H1 (cell line): ENCODE measurements at regions not wholly inside any gene's neighbourhood (a gene's known extent, or its start where the extent isn't known, plus 50 kb on each side); places are given as distances from the start of the nearest gene placed in this dataset.

Experiments used
- CTCF ChIA-PET: fragments of 300-600 bp; sonication (Branson Sonifier 250); formaldehyde crosslinking; loops from one replicate; lab custom pipeline; 2021; ENCODE audit not compliant: partially characterized antibody; lab: Charles Lee
- POLR2A ChIA-PET: fragments of 300-600 bp; sonication (Branson Sonifier 250); formaldehyde crosslinking; loops from one replicate; lab custom pipeline; 2021; ENCODE audit warnings: inconsistent platforms; ENCODE audit not compliant: partially characterized antibody; lab: Charles Lee
- DNase-seq, 2 experiments: peaks; one replicate each; pipeline versions ENCODE4 v3.0.0 to v3.0.0-alpha.2; 2010 to 2022; ENCODE audit warnings: low spot score in 2 of 2, low read depth in 1 of 2, mixed read lengths in 1 of 2
- FAIRE-seq: peaks from 2 replicates; lab custom pipeline; 2011; peaks lifted over from hg19 to GRCh38; lab: Jason Lieb, UNC
- H2AFZ ChIP-seq: 2 replicates; pipeline ENCODE4 v1.8.1; 2012; ENCODE audit warnings: low read length, inconsistent platforms
- H2AK5ac ChIP-seq: 2 replicates; pipeline ENCODE4 v1.6.1; 2013; ENCODE audit warnings: low read depth, low read length
- H2BK120ac ChIP-seq: replicated peaks from 2 replicates; pipeline ENCODE3; 2013; ENCODE audit warnings: low read depth, low read length, inconsistent platforms
- H2BK12ac ChIP-seq: 2 replicates; pipeline ENCODE4 v1.6.1; 2013; ENCODE audit warnings: low read depth, low read length
- H2BK15ac ChIP-seq: 2 replicates; pipeline ENCODE4 v1.6.1; 2013; ENCODE audit warnings: low read length
- H2BK20ac ChIP-seq: 2 replicates; pipeline ENCODE4 v1.6.1; 2013; ENCODE audit warnings: low read length
- H2BK5ac ChIP-seq: 2 replicates; pipeline ENCODE4 v1.6.1; 2013; ENCODE audit warnings: low read depth, low read length
- H3K14ac ChIP-seq: 2 replicates; pipeline ENCODE4 v1.6.1; 2013; ENCODE audit warnings: inconsistent platforms; ENCODE audit not compliant: insufficient read length
- H3K18ac ChIP-seq: 2 replicates; pipeline ENCODE4 v1.6.1; 2013; ENCODE audit warnings: low read length; ENCODE audit errors: extremely low read depth
- H3K23ac ChIP-seq: 2 replicates; pipeline ENCODE4 v1.6.1; 2013; ENCODE audit warnings: inconsistent platforms; ENCODE audit not compliant: insufficient read length
- H3K23me2 ChIP-seq: 2 replicates; pipeline ENCODE4 v1.6.1; 2013; ENCODE audit warnings: low read depth, low read length
- H3K27ac ChIP-seq: 2 replicates; pipeline ENCODE4 v1.6.1; 2011; ENCODE audit warnings: low read depth, low read length, inconsistent platforms
- H3K27me3 ChIP-seq, 4 experiments: replicated peaks in 1 of 4; 1 replicate in 1 of 4; 2 replicates in 3 of 4; pipeline versions ENCODE4 v1.6.1 to v1.8.1; 2011 to 2013; ENCODE audit warnings: low read length in 3 of 4, mild to moderate bottlenecking in 3 of 4, inconsistent platforms in 2 of 4, mixed read lengths in 2 of 4, moderate library complexity in 1 of 4; ENCODE audit not compliant: control insufficient read depth in 3 of 4, insufficient read depth in 3 of 4; ENCODE audit errors: extremely low read depth in 1 of 4
- H3K36me3 ChIP-seq, 4 experiments: 2 replicates each; pipeline versions ENCODE4 v1.6.1 to v1.8.1; 2011 to 2013; ENCODE audit warnings: mild to moderate bottlenecking in 4 of 4, low read length in 3 of 4, moderate library complexity in 2 of 4, control low read depth in 1 of 4, inconsistent platforms in 1 of 4; ENCODE audit not compliant: insufficient read depth in 4 of 4, control insufficient read depth in 2 of 4
- H3K4ac ChIP-seq: replicated peaks from 2 replicates; pipeline ENCODE3; 2013; ENCODE audit warnings: low read length, low read depth, mixed read lengths, inconsistent platforms; ENCODE audit not compliant: insufficient read length
- H3K4me1 ChIP-seq, 4 experiments: replicated peaks in 1 of 4; 1 replicate in 1 of 4; 2 replicates in 3 of 4; pipeline versions ENCODE4 v1.6.1 to v1.8.1; 2011 to 2013; ENCODE audit warnings: low read length in 3 of 4, inconsistent platforms in 2 of 4, mixed read lengths in 1 of 4; ENCODE audit not compliant: insufficient read depth in 4 of 4, control insufficient read depth in 3 of 4
- H3K4me2 ChIP-seq, 2 experiments: 2 replicates each; pipeline versions ENCODE4 v1.6.1 to v1.8.1; 2011 to 2013; ENCODE audit warnings: low read depth in 2 of 2, low read length in 2 of 2, control low read depth in 1 of 2, inconsistent platforms in 1 of 2, mild to moderate bottlenecking in 1 of 2; ENCODE audit not compliant: insufficient read depth in 1 of 2
- H3K4me3 ChIP-seq, 4 experiments: fragments of 200-600, 300-600 bp in 1 of 4; sonication (generic), shearing (Covaris generic), sonication (Bioruptor Twin) in 1 of 4; 2 replicates each; pipeline versions ENCODE4 v1.5.1 to v1.8.1; 2011 to 2016; ENCODE audit warnings: low read length in 4 of 4, low read depth in 3 of 4, control low read depth in 2 of 4, inconsistent platforms in 2 of 4, mild to moderate bottlenecking in 2 of 4, mixed read lengths in 1 of 4, moderate library complexity in 1 of 4; ENCODE audit not compliant: insufficient read depth in 2 of 4; ENCODE audit errors: extremely low read depth in 1 of 4
- H3K56ac ChIP-seq: replicated peaks from 2 replicates; pipeline ENCODE3; 2013; ENCODE audit warnings: low read depth, mild to moderate bottlenecking, mixed read lengths, low read length, inconsistent platforms; ENCODE audit not compliant: insufficient read length
- H3K79me1 ChIP-seq: 2 replicates; pipeline ENCODE4 v1.6.1; 2013; ENCODE audit warnings: low read depth, low read length, control low read depth
- H3K79me2 ChIP-seq, 2 experiments: 2 replicates each; pipeline versions ENCODE4 v1.6.1 to v1.8.1; 2012 to 2013; ENCODE audit warnings: low read length in 2 of 2, mild to moderate bottlenecking in 2 of 2, inconsistent platforms in 1 of 2; ENCODE audit not compliant: insufficient read depth in 2 of 2, control insufficient read depth in 1 of 2
- H3K9ac ChIP-seq, 4 experiments: replicated peaks in 1 of 4; 1 replicate in 1 of 4; 2 replicates in 3 of 4; pipeline versions ENCODE4 v1.6.1 to v1.8.1; 2011 to 2013; ENCODE audit warnings: low read depth in 3 of 4, low read length in 3 of 4, control low read depth in 2 of 4, mild to moderate bottlenecking in 2 of 4, moderate library complexity in 2 of 4, inconsistent platforms in 1 of 4; ENCODE audit errors: extremely low read depth in 1 of 4
- H3K9me3 ChIP-seq, 2 experiments: 2 replicates each; pipeline versions ENCODE4 v1.6.1 to v1.8.1; 2012 to 2013; ENCODE audit warnings: mild to moderate bottlenecking in 2 of 2, moderate library complexity in 2 of 2, control low read depth in 1 of 2, inconsistent platforms in 1 of 2, low read depth in 1 of 2, low read length in 1 of 2, mixed read lengths in 1 of 2; ENCODE audit not compliant: insufficient read depth in 2 of 2
- H4K20me1 ChIP-seq, 2 experiments: replicated peaks in 1 of 2; 2 replicates each; pipeline versions ENCODE3 to v1.8.1; 2011 to 2013; ENCODE audit warnings: inconsistent platforms in 2 of 2, low read length in 2 of 2, mild to moderate bottlenecking in 1 of 2; ENCODE audit not compliant: insufficient read depth in 2 of 2, control insufficient read depth in 1 of 2
- H4K5ac ChIP-seq: 2 replicates; pipeline ENCODE4 v1.6.1; 2013; ENCODE audit warnings: low read length, low read depth, mixed read lengths, inconsistent platforms; ENCODE audit not compliant: insufficient read length
- H4K8ac ChIP-seq: 2 replicates; pipeline ENCODE4 v1.8.0; 2013; ENCODE audit warnings: mild to moderate bottlenecking, moderate library complexity, low read length, inconsistent platforms; ENCODE audit not compliant: insufficient read depth; ENCODE audit errors: extremely low read depth
- H4K91ac ChIP-seq: replicated peaks from 2 replicates; pipeline ENCODE3; 2013; ENCODE audit warnings: low read length, mixed read lengths, inconsistent platforms; ENCODE audit not compliant: insufficient read length
- BCL11A ChIP-seq, 2 experiments: IDR thresholded peaks; one replicate each; pipeline ENCODE4 v1.6.1; 2011; ENCODE audit warnings: low read depth in 2 of 2, low read length in 2 of 2, mild to moderate bottlenecking in 2 of 2
- EP300 ChIP-seq, 2 experiments: IDR thresholded peaks; 1 replicate in 1 of 2; 2 replicates in 1 of 2; pipeline ENCODE4 v1.6.1; 2011 to 2012; ENCODE audit warnings: low read depth in 2 of 2, low read length in 2 of 2, mild to moderate bottlenecking in 2 of 2, borderline replicate concordance in 1 of 2, inconsistent platforms in 1 of 2, moderate library complexity in 1 of 2
- GTF2F1 ChIP-seq: IDR thresholded peaks from 2 replicates; pipeline ENCODE4 v1.6.1; 2012; ENCODE audit warnings: low read depth, low read length, improper control_type of control experiment, borderline replicate concordance
- HDAC2 ChIP-seq, 2 experiments: fragments of 300-600 bp in 1 of 2; sonication (generic) in 1 of 2; IDR thresholded peaks; 2 replicates each; pipeline ENCODE4 v1.6.1; 2011 to 2012; ENCODE audit warnings: low read depth in 2 of 2, low read length in 2 of 2, mild to moderate bottlenecking in 2 of 2, moderate library complexity in 2 of 2, borderline replicate concordance in 1 of 2, inconsistent platforms in 1 of 2
- MAFK ChIP-seq: IDR thresholded peaks from 2 replicates; pipeline ENCODE4 v1.6.1; 2012; ENCODE audit warnings: low read depth, mild to moderate bottlenecking, improper control_type of control experiment, low read length
- PHF8 ChIP-seq: fragments of 200-600 bp; sonication (generic); conservative IDR thresholded peaks from 2 replicates; pipeline ENCODE4 v1.7.1; 2012; ENCODE audit warnings: low read depth, mild to moderate bottlenecking, inconsistent platforms, low read length, moderate library complexity
- POU5F1 ChIP-seq: IDR thresholded peaks from 2 replicates; pipeline ENCODE4 v1.6.1; 2011; ENCODE audit warnings: low read depth, mild to moderate bottlenecking, low read length, moderate library complexity
- RFX5 ChIP-seq: IDR thresholded peaks from 2 replicates; pipeline ENCODE4 v1.6.1; 2011; ENCODE audit warnings: low read depth, low read length, improper control_type of control experiment, borderline replicate concordance
- SRF ChIP-seq: IDR thresholded peaks from 2 replicates; pipeline ENCODE4 v1.6.1; 2011; ENCODE audit warnings: mild to moderate bottlenecking, low read depth, low read length, moderate library complexity
- SUZ12 ChIP-seq: fragments of 200-600 bp; sonication (generic); IDR thresholded peaks from 2 replicates; pipeline ENCODE4 v1.6.1; 2012; ENCODE audit warnings: mild to moderate bottlenecking, inconsistent platforms, low read length, moderate library complexity, mixed read lengths
- TAF1 ChIP-seq: IDR thresholded peaks from 2 replicates; pipeline ENCODE4 v1.6.1; 2011; ENCODE audit warnings: mild to moderate bottlenecking, low read depth, low read length
- TAF7 ChIP-seq: optimal IDR thresholded peaks from 2 replicates; pipeline ENCODE3; 2011; ENCODE audit warnings: low read depth, mild to moderate bottlenecking, inconsistent platforms, low read length, moderate library complexity, borderline replicate concordance
- TBP ChIP-seq: IDR thresholded peaks from 2 replicates; pipeline ENCODE4 v1.6.1; 2011; ENCODE audit warnings: low read depth, low read length, improper control_type of control experiment
- WGBS, 2 experiments: shearing (Covaris generic) in 1 of 2; methylation state at CpG; one replicate each; pipeline versions ENCODE4 v1.1.6 to v1.1.7; 2013 to 2015; ENCODE audit warnings: low lambda C conversion rate in 2 of 2, mixed read lengths in 2 of 2, inconsistent platforms in 1 of 2, low coverage in 1 of 2, missing lambda C conversion rate in 1 of 2; ENCODE audit not compliant: insufficient replicate concordance in 2 of 2, insufficient coverage in 1 of 2, insufficient read length in 1 of 2; ENCODE audit errors: extremely low coverage in 1 of 2, missing lambda C conversion rate in 1 of 2; 5-methylcytosine and 5-hydroxymethylcytosine counted together
- TF ChIP-seq, protein P1 (sequence below): IDR thresholded peaks from 2 replicates; pipeline ENCODE4 v1.6.1; 2012; ENCODE audit warnings: inconsistent platforms

DNA sequence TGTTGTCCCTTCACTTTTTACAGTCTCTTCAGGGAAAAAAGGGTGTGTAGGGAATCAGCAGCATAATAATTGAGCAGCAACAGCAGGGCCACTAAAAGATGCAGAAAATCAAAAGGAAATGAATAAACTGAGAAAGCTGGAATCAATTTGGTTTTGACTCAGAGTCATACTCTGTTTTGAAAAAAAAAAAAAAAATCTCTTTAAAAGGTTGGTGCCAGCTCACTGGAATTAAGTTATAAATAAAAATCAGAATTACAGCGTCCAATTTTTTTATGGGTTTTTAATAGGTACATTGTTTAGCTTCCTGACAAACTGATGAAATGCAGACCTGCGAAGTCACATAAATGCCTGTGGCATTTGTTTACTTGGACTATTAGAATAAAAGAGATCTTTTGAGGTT is 231.9 kb downstream of the COG6 start:
- no peaks in the 10 kb centered on the region for H3K79me2 ChIP-seq
- no peak overlapping the region for H4K91ac ChIP-seq
- FAIRE-seq (no peak), DNase-seq (no peak)
- 79% methylated on average over 2 of the region's 2 CpGs; no CpG with 5 or more reads in 1 of the 2 experiments for WGBS, 2 experiments
- H3K56ac ChIP-seq: no peak overlapping the region
- H3K27me3 ChIP-seq: no peaks in the 10 kb centered on the region
- H2AK5ac ChIP-seq: no peak overlapping the region
- no peak overlapping the region for H3K23ac ChIP-seq
- H3K9ac ChIP-seq: no peak overlapping the region
- H3K9me3 ChIP-seq: peaks cover 0 to 6% of the 10 kb centered on the region in 2 experiments; a peak in 1 of 4 replicates
- H4K8ac ChIP-seq: no peak overlapping the region
- POLR2A ChIA-PET: no interaction called here
- no peak overlapping the region for H2BK12ac ChIP-seq
- H3K18ac ChIP-seq: no peak overlapping the region
- H2BK20ac ChIP-seq: no peak overlapping the region
- H3K4me2 ChIP-seq: no peak overlapping the region
- no peaks in the 10 kb centered on the region for H4K20me1 ChIP-seq
- H3K4me3 ChIP-seq: no peak overlapping the region
- no peak overlapping the region for H2BK120ac ChIP-seq
- CTCF ChIA-PET: interaction anchor here (1.5 kb wide), 1 partner anchor 16 kb away, joined by 4 read pairs; no protein-coding TSS in a partner anchor
- no peaks in the 10 kb centered on the region for H3K23me2 ChIP-seq
- no peaks in the 10 kb centered on the region for H3K4me1 ChIP-seq
- H3K79me1 ChIP-seq: no peaks in the 10 kb centered on the region
- H3K27ac ChIP-seq: no peak overlapping the region
- H2BK5ac ChIP-seq: no peak overlapping the region
- no peak overlapping the region for H3K14ac ChIP-seq
- H2AFZ ChIP-seq: no peak overlapping the region
- no peak overlapping the region for H4K5ac ChIP-seq
- no peaks in the 10 kb centered on the region for H3K36me3 ChIP-seq
- H3K4ac ChIP-seq: no peak overlapping the region
- no peak overlapping the region for H2BK15ac ChIP-seq
- no peak for TF ChIP-seq GTF2F1
- no peak for TF ChIP-seq TBP
- no peak for TF ChIP-seq MAFK
- no peak for TF ChIP-seq RFX5
- TF ChIP-seq, protein P1, sequence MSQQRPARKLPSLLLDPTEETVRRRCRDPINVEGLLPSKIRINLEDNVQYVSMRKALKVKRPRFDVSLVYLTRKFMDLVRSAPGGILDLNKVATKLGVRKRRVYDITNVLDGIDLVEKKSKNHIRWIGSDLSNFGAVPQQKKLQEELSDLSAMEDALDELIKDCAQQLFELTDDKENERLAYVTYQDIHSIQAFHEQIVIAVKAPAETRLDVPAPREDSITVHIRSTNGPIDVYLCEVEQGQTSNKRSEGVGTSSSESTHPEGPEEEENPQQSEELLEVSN: no peak
- no peak for TF ChIP-seq TAF7
- no peak for TF ChIP-seq SRF
- TF ChIP-seq POU5F1: no peak
- no peak for TF ChIP-seq EP300 (IDR thresholded peaks at IDR 0.05; ENCODE audit: borderline replicate concordance in 1 of 2, low read depth in 2 of 2, low read length in 2 of 2)
- TF ChIP-seq PHF8: no peak
- no peak for TF ChIP-seq BCL11A (IDR thresholded peaks at IDR 0.05; ENCODE audit: low read depth in 2 of 2, low read length in 2 of 2)
- TF ChIP-seq TAF1: no peak
- TF ChIP-seq HDAC2 (IDR thresholded peaks at IDR 0.05; ENCODE audit: borderline replicate concordance in 1 of 2, low read depth in 2 of 2, low read length in 2 of 2): no peak
- TF ChIP-seq SUZ12: no peak
